ENCODE measurements at regions not wholly inside any gene's neighbourhood (a gene's known extent, or its start where the extent isn't known, plus 50 kb on each side); places are given as distances from the start of the nearest gene placed in this dataset.

- H3K27me3 ChIP-seq, result no peaks in the 10 kb centered on the region
- TF ChIP-seq POLR2A (IDR thresholded peaks at IDR 0.05) (no peak), CTCF (IDR thresholded peaks at IDR 0.05) (no peak)
- H3K27ac ChIP-seq, result no peak overlapping the region
- DNase-seq, result no peak
- no peaks in the 10 kb centered on the region for H3K36me3 ChIP-seq (ENCODE audit: low read depth, missing control alignments)
- H3K9me3 ChIP-seq, result no peaks in the 10 kb centered on the region
- intact Hi-C loops (cut with DNase I; ENCODE audit: low total_unique reads), result no loop called here
- H3K4me3 ChIP-seq, result no peak overlapping the region
- WGBS, 2 donors, result 93 to 98% methylated on average over 3 of the region's 3 CpGs
- H3K4me1 ChIP-seq, result peaks cover 6% of the 10 kb centered on the region
These were observed 180.1 kb upstream of the ISX start for GRCh38 chr22:34885852-34886251.

DNA sequence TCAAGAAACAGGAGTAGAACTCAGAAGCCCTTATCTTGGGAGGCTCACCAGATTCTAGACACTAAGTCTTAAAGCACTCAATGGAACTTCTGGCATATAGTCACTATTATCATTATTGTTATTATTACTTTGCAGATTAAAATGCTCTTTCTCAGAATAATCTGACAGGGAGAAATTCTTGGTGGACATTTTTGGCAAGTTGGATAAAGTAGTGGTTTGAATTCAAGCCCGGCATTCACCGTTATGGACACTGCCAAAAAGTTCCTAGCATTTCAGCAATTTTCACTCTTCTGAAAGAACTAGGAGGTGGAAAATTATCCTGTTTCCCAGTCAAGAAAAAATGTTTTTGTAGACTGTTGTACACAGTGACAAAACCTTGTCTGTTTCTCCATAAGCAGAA, 179.6 kb upstream of the ISX start:
- no peak for DNase-seq
- no peak for TF ChIP-seq POLR2A (IDR thresholded peaks at IDR 0.05)
- Histone ChIP-seq H3K4me1 (peaks cover under 1% of the 10 kb centered on the region), H3K9me3 (no peaks in the 10 kb centered on the region), H3K27me3 (no peaks in the 10 kb centered on the region), H3K27ac (no peak overlapping the region), H3K36me3 (ENCODE audit: low read depth, missing control alignments) (no peaks in the 10 kb centered on the region), H3K4me3 (no peak overlapping the region)
- 32 to 50% methylated on average over 2 of the region's 2 CpGs for WGBS, 2 donors
- intact Hi-C loops (cut with DNase I; ENCODE audit: low total_unique reads), result no loop called here

GRCh38 chr22:34886812-34887211, 179.1 kb upstream of the ISX start:
- TF ChIP-seq POLR2A (IDR thresholded peaks at IDR 0.05) (no peak), CTCF (IDR thresholded peaks at IDR 0.05) (no peak)

DNA sequence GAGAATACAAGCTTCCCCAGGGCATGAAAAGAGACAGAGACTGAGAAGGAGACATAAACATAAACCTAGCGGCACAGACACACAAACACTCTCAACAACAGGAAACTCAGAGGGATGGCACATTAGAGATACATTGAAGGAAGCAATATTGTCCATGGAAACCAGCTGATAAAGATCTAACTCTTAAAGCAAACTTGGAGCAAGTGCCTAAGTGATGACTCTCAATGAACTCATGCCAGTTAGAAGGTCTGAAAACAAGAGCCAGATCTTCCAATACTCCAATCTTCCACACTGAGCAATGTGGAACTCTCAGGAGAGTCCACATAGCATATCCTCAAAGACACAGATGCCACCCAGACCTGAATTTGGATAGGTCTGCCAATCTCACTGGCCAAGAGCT, 168.8 kb upstream of the ISX start:
- Histone ChIP-seq H3K27me3 (no peaks in the 10 kb centered on the region), H3K27ac (no peak overlapping the region), H3K9me3 (no peaks in the 10 kb centered on the region), H3K36me3 (ENCODE audit: low read depth, missing control alignments) (no peaks in the 10 kb centered on the region), H3K4me3 (no peak overlapping the region), H3K4me1 (no peaks in the 10 kb centered on the region)
- DNase-seq, result no peak
- WGBS, 2 donors, result 84 to 93% methylated on average over 1 of the region's 1 CpG
- TF ChIP-seq CTCF (IDR thresholded peaks at IDR 0.05), result no peak
- intact Hi-C loops (cut with DNase I; ENCODE audit: low total_unique reads), result no loop called here

More at GRCh38 chr22:34886812-34887211, 179.1 kb upstream of the ISX start:
- Histone ChIP-seq H3K4me1 (no peaks in the 10 kb centered on the region), H3K27ac (no peak overlapping the region), H3K36me3 (ENCODE audit: low read depth, missing control alignments) (no peaks in the 10 kb centered on the region), H3K27me3 (no peaks in the 10 kb centered on the region), H3K9me3 (no peaks in the 10 kb centered on the region), H3K4me3 (no peak overlapping the region)
- no peak for DNase-seq
- intact Hi-C loops (cut with DNase I; ENCODE audit: low total_unique reads), result no loop called here
- 64 to 79% methylated on average over 1 of the region's 1 CpG for WGBS, 2 donors

DNA sequence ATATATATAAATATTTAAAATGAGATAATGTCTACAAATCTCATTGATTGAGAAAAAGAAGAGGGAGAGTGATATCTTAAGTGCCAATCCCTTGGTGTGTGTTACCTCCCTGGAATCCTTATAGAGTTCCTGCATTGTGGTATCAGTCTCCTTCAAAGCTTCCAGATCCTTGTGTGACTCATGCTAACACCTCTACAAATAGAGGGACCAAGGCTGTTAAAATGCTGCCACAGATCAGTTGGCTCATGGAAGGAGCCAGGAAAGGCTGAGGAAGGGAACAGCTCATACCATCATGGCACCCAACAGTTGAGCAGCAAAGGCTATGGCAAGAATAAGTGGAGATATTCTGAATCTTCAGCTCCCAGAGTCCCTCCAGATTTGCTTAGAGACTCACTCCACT, 163.6 kb upstream of the ISX start:
- intact Hi-C loops (cut with DNase I; ENCODE audit: low total_unique reads), result no loop called here
- H3K4me1 ChIP-seq, result no peaks in the 10 kb centered on the region

More for the DNA sequence above, 163.6 kb upstream of the ISX start:
- Histone ChIP-seq H3K27ac (no peak overlapping the region), H3K27me3 (no peaks in the 10 kb centered on the region), H3K9me3 (no peaks in the 10 kb centered on the region), H3K4me3 (no peak overlapping the region), H3K36me3 (ENCODE audit: low read depth, missing control alignments) (no peaks in the 10 kb centered on the region)
- DNase-seq, result no peak
- TF ChIP-seq CTCF (IDR thresholded peaks at IDR 0.05) (no peak), POLR2A (IDR thresholded peaks at IDR 0.05) (no peak)

All from testis (tissue), 2 donors.